Aorta (tissue), 5 donors: ENCODE measurements at regions not wholly inside any gene's neighbourhood (a gene's known extent, or its start where the extent isn't known, plus 50 kb on each side); places are given as distances from the start of the nearest gene placed in this dataset.
"Not testable (repeated sequence)": the region's sequence is repeated elsewhere in the genome, so short reads cannot be mapped to it uniquely, and the experiment has no call there.

Source experiments
- ATAC-seq: fragments of 200-7000 bp; cut with Tn5 transposase; one replicate; pipeline ENCODE4 v1.9.1; 2022; ENCODE audit warnings: moderate library complexity; ENCODE audit not compliant: low FRiP score
- DNase-seq, 2 donors: peaks; one replicate each; pipeline ENCODE4 v3.0.0-alpha.2; 2020
- H3K27ac ChIP-seq, 2 donors: one replicate each; pipeline ENCODE4 v1.5.1; 2013; ENCODE audit warnings: low read length in 2 of 2, mild to moderate bottlenecking in 2 of 2, moderate library complexity in 2 of 2, control low read depth in 1 of 2, inconsistent platforms in 1 of 2, low read depth in 1 of 2
- H3K27me3 ChIP-seq, 2 donors: one replicate each; pipeline ENCODE4 v1.6.1; 2013; ENCODE audit warnings: control low read depth in 1 of 2, low read length in 1 of 2, mild to moderate bottlenecking in 1 of 2, moderate library complexity in 1 of 2; ENCODE audit not compliant: insufficient read depth in 2 of 2, control insufficient read depth in 1 of 2
- H3K36me3 ChIP-seq, 2 donors: one replicate each; pipeline ENCODE4 v1.6.1; 2013; ENCODE audit warnings: control low read depth in 1 of 2, low read length in 1 of 2, mild to moderate bottlenecking in 1 of 2; ENCODE audit not compliant: insufficient read depth in 2 of 2, control insufficient read depth in 1 of 2
- H3K4me1 ChIP-seq, 2 donors: one replicate each; pipeline ENCODE4 v1.6.1; 2013; ENCODE audit warnings: low read length in 2 of 2, control low read depth in 1 of 2, mild to moderate bottlenecking in 1 of 2, moderate library complexity in 1 of 2; ENCODE audit not compliant: insufficient read depth in 2 of 2, control insufficient read depth in 1 of 2
- H3K4me3 ChIP-seq, 2 donors: one replicate each; pipeline ENCODE4 v1.5.1; 2013; ENCODE audit warnings: low read length in 2 of 2, control low read depth in 1 of 2, mild to moderate bottlenecking in 1 of 2
- H3K9me3 ChIP-seq: one replicate; pipeline ENCODE4 v1.6.1; 2013; ENCODE audit warnings: mild to moderate bottlenecking, low read length; ENCODE audit not compliant: control insufficient read depth
- WGBS, 2 donors: extraction: QIAGEN DNeasy Blood & Tissue Kit; methylation state at CpG; one replicate each; pipeline ENCODE4 v1.1.7; 2013; 5-methylcytosine and 5-hydroxymethylcytosine counted together
- intact Hi-C, 2 donors: fragments of 100-400 bp; cut with DNase I; formaldehyde crosslinking; loops; one replicate each; pipeline versions ENCODE4 v1.14.2 to v1.15.0; 2022
- donor health status: healthy with polysubstance abuse.
- donor health status: Bipolar disorder and iron deficiency.
- donor health status: DM: no; HTN: no; CAD: no.
- donor health status: DM: no; HTN: no; CAD: no.
- donor health status: DM: yes; HTN: yes; CAD: no.

GRCh38 chr3:144497452-144497851 is 525.8 kb downstream of the DIPK2A start:
- no peak for DNase-seq
- no peaks in the 10 kb centered on the region for H3K4me1 ChIP-seq
- H3K36me3 ChIP-seq, result no peaks in the 10 kb centered on the region
- no peaks in the 10 kb centered on the region for H3K27me3 ChIP-seq
- H3K4me3 ChIP-seq, result no peak overlapping the region
- ATAC-seq, result no peak
- WGBS, 2 donors, result 95 to 99% methylated on average over 2 of the region's 2 CpGs
- no peaks in the 10 kb centered on the region for H3K9me3 ChIP-seq
- intact Hi-C loops, result no loop called here
- H3K27ac ChIP-seq, result no peak overlapping the region

GRCh38 chr3:144499001-144499930 is 527.6 kb downstream of the DIPK2A start:
- intact Hi-C loops, result no loop called here
- Histone ChIP-seq H3K27ac (no peak overlapping the region), H3K4me1 (no peaks in the 10 kb centered on the region), H3K27me3 (no peaks in the 10 kb centered on the region), H3K4me3 (no peak overlapping the region), H3K36me3 (no peaks in the 10 kb centered on the region), H3K9me3 (no peaks in the 10 kb centered on the region)
- 46% methylated on average over 2 of the region's 2 CpGs for WGBS, 2 donors
- DNase-seq, result no peak
- no peak for ATAC-seq

GRCh38 chr3:144501467-144501866 is 529.8 kb downstream of the DIPK2A start:
- ATAC-seq, result no peak
- Histone ChIP-seq H3K4me3 (no peak overlapping the region), H3K4me1 (no peaks in the 10 kb centered on the region), H3K27ac (no peak overlapping the region), H3K9me3 (no peaks in the 10 kb centered on the region), H3K36me3 (no peaks in the 10 kb centered on the region), H3K27me3 (no peaks in the 10 kb centered on the region)
- 77 to 92% methylated on average over 1 of the region's 1 CpG for WGBS, 2 donors
- no peak for DNase-seq
- intact Hi-C loops, result no loop called here

GRCh38 chr3:144502402-144502801 is 530.8 kb downstream of the DIPK2A start:
- WGBS, 2 donors, result 88 to 96% methylated on average over 4 of the region's 4 CpGs
- no peak overlapping the region for H3K4me3 ChIP-seq
- no peaks in the 10 kb centered on the region for H3K36me3 ChIP-seq
- no peaks in the 10 kb centered on the region for H3K4me1 ChIP-seq
- H3K27me3 ChIP-seq, result no peaks in the 10 kb centered on the region
- intact Hi-C loops, result no loop called here
- DNase-seq (no peak), ATAC-seq (no peak)
- no peaks in the 10 kb centered on the region for H3K9me3 ChIP-seq
- no peak overlapping the region for H3K27ac ChIP-seq

GRCh38 chr3:144506375-144506774 is 534.8 kb downstream of the DIPK2A start:
- H3K27me3 ChIP-seq, intact Hi-C loops, H3K4me3 ChIP-seq, H3K36me3 ChIP-seq, H3K27ac ChIP-seq, DNase-seq, H3K4me1 ChIP-seq, ATAC-seq, H3K9me3 ChIP-seq: not testable (repeated sequence)
- 64 to 81% methylated on average over 4 of the region's 4 CpGs for WGBS, 2 donors

GRCh38 chr3:144511346-144511745 is 539.7 kb downstream of the DIPK2A start:
- H3K4me1 ChIP-seq, result no peaks in the 10 kb centered on the region
- intact Hi-C loops, result no loop called here
- DNase-seq (no peak), ATAC-seq (no peak)
- no peaks in the 10 kb centered on the region for H3K27me3 ChIP-seq
- no peaks in the 10 kb centered on the region for H3K36me3 ChIP-seq
- WGBS, 2 donors, result 70 to 72% methylated on average over 3 of the region's 3 CpGs
- H3K4me3 ChIP-seq, result no peak overlapping the region
- no peak overlapping the region for H3K27ac ChIP-seq
- no peaks in the 10 kb centered on the region for H3K9me3 ChIP-seq

- intact Hi-C loops, result no loop called here
- Histone ChIP-seq H3K27me3 (no peaks in the 10 kb centered on the region), H3K36me3 (no peaks in the 10 kb centered on the region), H3K9me3 (no peaks in the 10 kb centered on the region), H3K4me1 (no peaks in the 10 kb centered on the region), H3K4me3 (no peak overlapping the region), H3K27ac (no peak overlapping the region)
- ATAC-seq (no peak), DNase-seq (no peak)
These were observed 544.4 kb downstream of the DIPK2A start for GRCh38 chr3:144516026-144516425.

- Histone ChIP-seq H3K36me3 (no peaks in the 10 kb centered on the region), H3K9me3 (no peaks in the 10 kb centered on the region), H3K27ac (no peak overlapping the region), H3K4me3 (no peak overlapping the region), H3K27me3 (no peaks in the 10 kb centered on the region), H3K4me1 (no peaks in the 10 kb centered on the region)
- intact Hi-C loops, result no loop called here
- WGBS, 2 donors, result 20 to 29% methylated on average over 1 of the region's 1 CpG
- ATAC-seq, result no peak
- DNase-seq, result no peak
These were observed 545.0 kb downstream of the DIPK2A start for GRCh38 chr3:144516589-144516988.

GRCh38 chr3:144521131-144521530 is 549.5 kb downstream of the DIPK2A start:
- 74 to 81% methylated on average over 1 of the region's 1 CpG for WGBS, 2 donors
- Histone ChIP-seq H3K27ac (no peak overlapping the region), H3K9me3 (no peaks in the 10 kb centered on the region), H3K4me3 (no peak overlapping the region), H3K4me1 (no peaks in the 10 kb centered on the region), H3K36me3 (no peaks in the 10 kb centered on the region), H3K27me3 (no peaks in the 10 kb centered on the region)
- intact Hi-C loops, result no loop called here
- ATAC-seq (no peak), DNase-seq (no peak)
